ENCODE measurements at regions not wholly inside any gene's neighbourhood (a gene's known extent, or its start where the extent isn't known, plus 50 kb on each side); places are given as distances from the start of the nearest gene placed in this dataset.

- Histone ChIP-seq H3K4me3 (ENCODE audit: low read depth, low read length) (no peak overlapping the region), H3K79me2 (ENCODE audit: control insufficient read depth, insufficient read depth, low read length, unreplicated experiment) (no peaks in the 10 kb centered on the region), H3K4me1 (ENCODE audit: control insufficient read depth, insufficient read depth, low read length, unreplicated experiment) (no peaks in the 10 kb centered on the region), H3K27me3 (ENCODE audit: insufficient read depth, low read length) (no peaks in the 10 kb centered on the region), H3K27ac (ENCODE audit: low read depth, low read length) (no peak overlapping the region), H2AFZ (ENCODE audit: low read length, unreplicated experiment) (no peak overlapping the region), H3K36me3 (ENCODE audit: insufficient read depth, low read length) (no peaks in the 10 kb centered on the region)
Measured at GRCh38 chr2:65482971-65483370, 50.6 kb upstream of the SPRED2 start.
